ENCODE measurements at regions not wholly inside any gene's neighbourhood (a gene's known extent, or its start where the extent isn't known, plus 50 kb on each side); places are given as distances from the start of the nearest gene placed in this dataset.

DNA sequence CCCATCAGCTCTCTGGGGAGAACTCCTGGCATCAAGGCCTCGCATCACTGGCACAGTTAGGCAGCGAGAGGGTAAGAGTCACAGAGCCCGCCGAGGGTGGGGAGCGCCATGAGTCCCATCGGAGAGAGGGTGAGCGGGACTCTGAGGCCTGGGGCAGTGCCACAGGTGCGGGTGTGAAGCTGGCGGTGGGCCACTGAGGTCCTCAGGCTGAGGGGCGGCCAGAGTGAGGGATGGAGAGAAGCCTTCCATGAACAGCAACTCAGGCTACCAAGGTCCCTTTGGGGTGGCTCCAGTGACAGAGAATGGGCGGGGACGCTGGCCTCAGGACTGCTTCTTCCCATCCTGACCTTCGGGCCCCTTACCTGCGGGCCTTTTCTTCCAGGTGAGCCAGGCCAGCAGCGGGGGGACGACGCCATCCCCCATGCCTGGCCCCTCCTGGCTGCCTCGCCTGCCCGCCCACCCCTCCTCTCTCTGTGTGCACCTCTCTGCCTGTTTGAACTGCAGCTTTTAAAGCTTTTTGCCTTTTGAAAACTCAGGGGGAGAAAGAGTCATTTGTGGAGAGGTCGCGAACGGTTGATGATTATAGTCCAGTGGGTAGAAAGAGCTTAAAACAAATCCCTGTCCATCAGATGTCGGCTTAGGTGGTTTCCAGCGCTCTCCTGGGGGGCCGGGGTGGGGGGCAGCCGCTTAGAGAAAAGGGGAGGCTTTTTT lies 149.3 kb upstream of the GSE1 start:
- intact Hi-C loops (cut with DNase I) = no loop called here
- 81% methylated on average over 26 of the region's 26 CpGs for WGBS
- peak overlapping the region; percentile 32 for H3K27ac ChIP-seq (ENCODE audit: low read length)

DNA sequence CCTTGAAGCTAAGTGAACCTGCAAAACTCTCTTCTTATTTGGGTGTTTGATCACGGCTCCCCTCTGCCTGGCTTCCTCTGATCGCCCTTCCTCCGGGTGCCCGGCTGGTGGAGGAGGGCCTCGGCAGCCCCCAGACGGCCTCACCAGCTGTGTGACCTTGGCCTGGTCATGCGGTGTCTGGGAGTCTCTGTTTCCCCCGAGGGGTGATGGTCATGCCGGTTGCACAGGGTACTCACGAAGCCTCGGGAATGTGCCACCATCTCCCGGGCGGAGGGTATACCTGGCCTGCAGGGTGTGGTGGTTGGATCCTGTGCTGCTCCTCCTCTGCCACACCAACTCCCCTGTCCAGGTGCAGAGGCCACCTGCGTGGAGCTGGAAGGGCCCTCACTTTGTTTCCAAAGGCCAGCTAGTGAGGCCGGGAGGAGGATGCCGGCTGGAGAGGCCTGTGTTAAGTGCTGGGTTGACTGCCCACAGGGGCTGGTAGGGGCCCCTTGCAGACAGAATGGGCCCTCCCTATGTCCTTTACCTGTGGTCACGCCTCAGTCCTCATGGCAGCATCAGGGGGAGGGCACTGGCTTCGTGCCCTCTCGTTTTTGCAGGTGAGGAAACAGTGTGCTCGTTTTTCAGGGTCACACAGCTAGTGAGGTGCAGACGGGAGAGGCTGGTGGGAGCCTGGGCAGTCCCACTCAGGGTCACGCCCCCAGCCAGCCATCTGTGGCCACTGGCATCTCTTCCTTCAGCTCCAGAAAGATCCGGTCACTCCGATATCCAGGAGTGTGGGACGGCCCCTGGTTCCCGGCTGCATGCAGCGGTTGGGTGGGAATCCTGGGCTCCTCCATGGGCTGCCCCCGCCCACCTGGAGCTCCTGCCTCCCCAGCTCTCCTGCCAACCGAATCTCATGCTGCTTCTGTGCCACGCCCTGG lies 148.5 kb upstream of the GSE1 start:
- ATAC-seq (no peak), DNase-seq (no peak)
- H3K4me3 ChIP-seq (ENCODE audit: low read length) = no peak overlapping the region
- peak overlapping the region; percentile 88 for H3K27ac ChIP-seq (ENCODE audit: low read length)
- H3K9me3 ChIP-seq (ENCODE audit: control insufficient read depth, low read length) = no peaks in the 10 kb centered on the region
- H3K4me1 ChIP-seq (ENCODE audit: control insufficient read depth, insufficient read depth, low read length) = peaks cover 32% of the 10 kb centered on the region
- intact Hi-C loops (cut with DNase I) = loop anchor here in 1 of 4 donors (5.0 kb wide), 1 partner anchor 72 kb away; no protein-coding TSS in a partner anchor
- WGBS = 82% methylated on average over 30 of the region's 30 CpGs
- H3K27me3 ChIP-seq (ENCODE audit: control insufficient read depth, insufficient read depth) = no peaks in the 10 kb centered on the region

More for the DNA sequence above, 149.3 kb upstream of the GSE1 start:
- ATAC-seq (no peak), DNase-seq (peak in 1 of 3 donors; percentile 72)
- no peaks in the 10 kb centered on the region for H3K9me3 ChIP-seq (ENCODE audit: control insufficient read depth, low read length)
- peak overlapping the region; percentile 2 for H3K4me3 ChIP-seq (ENCODE audit: low read length)
- H3K4me1 ChIP-seq (ENCODE audit: control insufficient read depth, insufficient read depth, low read length) = peaks cover 38% of the 10 kb centered on the region
- H3K27me3 ChIP-seq (ENCODE audit: control insufficient read depth, insufficient read depth) = no peaks in the 10 kb centered on the region

DNA sequence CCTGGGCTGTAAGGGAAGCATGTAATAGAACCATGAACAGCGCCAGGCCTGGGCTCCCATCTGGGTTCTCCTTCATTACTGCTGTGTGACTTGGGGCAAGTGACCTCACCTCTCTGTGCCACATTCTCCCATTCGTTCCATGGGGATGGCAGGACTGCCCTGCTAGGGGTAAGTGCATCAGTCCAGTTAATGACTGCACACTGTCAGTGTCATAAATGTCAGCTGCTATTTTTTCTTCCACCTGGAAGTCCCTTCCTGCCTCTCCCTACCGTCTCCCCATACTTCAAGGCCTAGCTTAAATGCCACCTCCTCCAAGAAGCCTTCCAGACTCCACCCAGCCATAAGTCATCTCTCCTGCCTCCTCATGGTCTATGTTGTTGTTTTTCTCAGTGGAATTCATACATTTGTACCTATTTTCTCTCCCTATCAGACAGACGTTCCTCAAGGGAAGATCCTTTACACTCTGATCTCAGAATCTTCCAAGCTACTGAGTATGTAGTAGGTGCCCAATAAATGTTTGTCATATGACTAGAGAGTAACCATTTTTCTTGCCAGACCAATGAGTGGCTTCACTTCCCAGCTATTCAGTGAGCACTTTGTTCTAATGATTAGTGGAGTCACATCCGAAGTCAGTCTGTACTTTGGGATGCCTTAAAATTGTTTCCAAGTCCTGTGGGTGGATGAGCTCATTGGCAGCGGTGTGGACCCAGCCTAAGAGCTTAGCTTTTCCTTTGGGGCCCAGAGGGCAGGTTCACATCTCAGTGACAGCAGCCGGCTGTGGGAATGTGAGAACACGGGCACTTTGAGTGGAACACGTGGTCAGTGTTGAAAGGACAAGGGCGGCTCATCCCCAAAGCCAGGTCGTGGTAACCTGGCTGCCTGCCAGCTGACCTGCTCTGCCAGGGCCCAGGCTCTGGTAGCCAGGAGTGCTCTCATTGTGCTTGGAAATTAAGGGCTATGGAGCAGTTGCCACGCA lies 147.5 kb upstream of the GSE1 start:
- H3K27ac ChIP-seq (ENCODE audit: low read length) = peak overlapping the region; percentile 88
- intact Hi-C loops (cut with DNase I) = loop anchor here in 1 of 4 donors (5.0 kb wide), 1 partner anchor 73 kb away; no protein-coding TSS in a partner anchor
- no peak overlapping the region for H3K4me3 ChIP-seq (ENCODE audit: low read length)
- H3K4me1 ChIP-seq (ENCODE audit: control insufficient read depth, insufficient read depth, low read length) = peaks cover 25% of the 10 kb centered on the region
- peak; percentile 70 to 91 (median 90) for DNase-seq
- ATAC-seq = peak; percentile 60 to 61
- H3K27me3 ChIP-seq (ENCODE audit: control insufficient read depth, insufficient read depth) = no peaks in the 10 kb centered on the region
- 42% methylated on average over 12 of the region's 12 CpGs for WGBS
- no peaks in the 10 kb centered on the region for H3K9me3 ChIP-seq (ENCODE audit: control insufficient read depth, low read length)

DNA sequence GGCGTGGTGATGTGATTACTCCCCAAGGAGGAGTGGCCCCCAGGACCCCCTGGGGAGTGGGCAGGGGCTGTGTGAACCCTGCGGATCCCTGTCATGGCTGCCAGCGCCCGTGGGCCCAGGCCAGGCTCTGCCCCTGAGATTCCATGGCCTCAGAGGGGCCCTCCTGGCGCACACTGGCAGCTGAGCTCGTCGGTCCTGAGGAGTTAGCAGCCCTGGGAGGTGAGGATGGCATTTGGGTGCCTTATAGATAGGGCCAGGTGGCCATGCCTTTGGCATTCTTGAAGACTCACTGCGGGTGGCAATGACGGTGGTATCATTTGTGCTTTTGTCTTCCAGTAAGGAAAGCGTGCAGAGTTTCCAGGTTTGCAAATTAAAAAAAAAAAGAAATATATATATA lies 146.8 kb upstream of the GSE1 start:
- no peak for ATAC-seq
- no peaks in the 10 kb centered on the region for H3K9me3 ChIP-seq (ENCODE audit: control insufficient read depth, low read length)

GRCh38 chr16:85466989-85467388 lies 146.1 kb upstream of the GSE1 start:
- H3K9me3 ChIP-seq (ENCODE audit: control insufficient read depth, low read length) = no peaks in the 10 kb centered on the region
- peaks cover 15% of the 10 kb centered on the region for H3K4me1 ChIP-seq (ENCODE audit: control insufficient read depth, insufficient read depth, low read length)
- no peak for DNase-seq
- 97% methylated on average over 12 of the region's 12 CpGs for WGBS
- no peaks in the 10 kb centered on the region for H3K27me3 ChIP-seq (ENCODE audit: control insufficient read depth, insufficient read depth)
- no peak for ATAC-seq
- H3K27ac ChIP-seq (ENCODE audit: low read length) = no peak overlapping the region
- no peak overlapping the region for H3K4me3 ChIP-seq (ENCODE audit: low read length)
- intact Hi-C loops (cut with DNase I) = loop anchor here in 1 of 4 donors (5.0 kb wide), 1 partner anchor 75 kb away; no protein-coding TSS in a partner anchor

More for the DNA sequence above, 146.8 kb upstream of the GSE1 start:
- H3K27ac ChIP-seq (ENCODE audit: low read length) = peak overlapping the region; percentile 87
- peaks cover 19% of the 10 kb centered on the region for H3K4me1 ChIP-seq (ENCODE audit: control insufficient read depth, insufficient read depth, low read length)
- intact Hi-C loops (cut with DNase I) = loop anchor here in 1 of 4 donors (5.0 kb wide), 1 partner anchor 74 kb away; no protein-coding TSS in a partner anchor
- H3K4me3 ChIP-seq (ENCODE audit: low read length) = no peak overlapping the region
- 73% methylated on average over 10 of the region's 10 CpGs for WGBS
- DNase-seq = no peak
- no peaks in the 10 kb centered on the region for H3K27me3 ChIP-seq (ENCODE audit: control insufficient read depth, insufficient read depth)

GRCh38 chr16:85469929-85470590 lies 143.1 kb upstream of the GSE1 start:
- H3K9me3 ChIP-seq (ENCODE audit: control insufficient read depth, low read length) = no peaks in the 10 kb centered on the region
- DNase-seq = no peak
- 88% methylated on average over 20 of the region's 20 CpGs for WGBS
- H3K4me1 ChIP-seq (ENCODE audit: control insufficient read depth, insufficient read depth, low read length) = peaks cover 17% of the 10 kb centered on the region
- H3K27ac ChIP-seq (ENCODE audit: low read length) = no peak overlapping the region
- no peaks in the 10 kb centered on the region for H3K27me3 ChIP-seq (ENCODE audit: control insufficient read depth, insufficient read depth)
- no peak overlapping the region for H3K4me3 ChIP-seq (ENCODE audit: low read length)
- no peak for ATAC-seq
- intact Hi-C loops (cut with DNase I) = loop anchor here in 1 of 4 donors (5.0 kb wide), 1 partner anchor 78 kb away; no protein-coding TSS in a partner anchor

- WGBS = 70% methylated on average over 13 of the region's 13 CpGs
- no peaks in the 10 kb centered on the region for H3K9me3 ChIP-seq (ENCODE audit: control insufficient read depth, low read length)
- no peak overlapping the region for H3K27ac ChIP-seq (ENCODE audit: low read length)
- intact Hi-C loops (cut with DNase I) = no loop called here
- H3K27me3 ChIP-seq (ENCODE audit: control insufficient read depth, insufficient read depth) = no peaks in the 10 kb centered on the region
- peak in 1 of 3 donors; percentile 80 for DNase-seq
- H3K4me3 ChIP-seq (ENCODE audit: low read length) = no peak overlapping the region
- H3K4me1 ChIP-seq (ENCODE audit: control insufficient read depth, insufficient read depth, low read length) = peaks cover 12% of the 10 kb centered on the region
- peak in 1 of 2 donors; percentile 6 for ATAC-seq
Observed at GRCh38 chr16:85470873-85471272, 142.2 kb upstream of the GSE1 start.

DNA sequence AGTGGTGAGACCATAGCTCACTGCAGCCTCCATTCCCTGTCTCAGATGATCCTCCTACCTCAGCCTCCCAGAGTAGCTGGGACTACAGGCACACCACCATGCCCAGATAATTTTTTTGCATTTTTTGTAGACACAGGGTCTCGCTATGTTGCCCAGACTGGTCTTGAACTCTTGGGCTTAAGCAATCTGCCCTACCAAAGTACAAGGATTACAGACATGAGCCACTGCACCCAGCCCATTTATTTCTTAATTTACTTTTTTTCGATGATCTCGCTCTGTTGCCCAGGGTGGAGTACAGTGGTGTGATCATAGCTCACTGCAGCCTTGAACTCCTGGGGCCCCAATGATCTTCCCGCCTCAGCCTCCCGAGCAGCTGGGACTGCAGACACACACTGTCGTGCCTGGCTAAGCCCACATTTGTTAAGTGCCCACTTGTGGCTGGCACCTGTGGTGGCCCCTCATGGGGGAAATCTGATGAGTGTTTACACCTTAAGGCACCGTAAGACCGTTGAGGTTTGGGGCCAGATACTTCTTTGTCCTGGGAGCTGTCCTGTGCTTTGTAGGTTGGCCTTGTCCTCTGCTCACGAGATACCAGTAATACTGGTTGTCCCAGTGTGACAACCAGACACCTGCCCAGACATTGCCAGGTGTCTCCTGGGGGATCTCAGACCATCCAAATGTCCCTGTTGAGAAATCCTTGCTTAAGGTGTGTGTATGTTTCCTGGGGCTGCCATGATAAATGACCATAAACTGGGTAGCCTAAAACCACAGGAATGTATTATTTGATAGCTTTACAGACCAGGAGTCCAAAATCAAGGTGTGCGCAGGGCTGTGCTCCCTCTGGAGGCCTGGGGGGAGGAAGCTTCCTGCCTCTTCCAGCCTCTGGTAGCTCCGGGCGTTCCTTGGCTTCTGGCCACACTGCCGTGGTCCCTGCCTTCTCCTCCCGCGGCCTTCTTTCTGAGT lies 141.4 kb upstream of the GSE1 start:
- Histone ChIP-seq H3K9me3 (ENCODE audit: control insufficient read depth, low read length) (no peaks in the 10 kb centered on the region), H3K4me1 (ENCODE audit: control insufficient read depth, insufficient read depth, low read length) (peaks cover 12% of the 10 kb centered on the region), H3K27ac (ENCODE audit: low read length) (no peak overlapping the region), H3K27me3 (ENCODE audit: control insufficient read depth, insufficient read depth) (no peaks in the 10 kb centered on the region), H3K4me3 (ENCODE audit: low read length) (no peak overlapping the region)
- DNase-seq = peak in 1 of 3 donors; percentile 75
- intact Hi-C loops (cut with DNase I) = no loop called here
- 62% methylated on average over 15 of the region's 15 CpGs for WGBS
- peak; percentile 20 to 26 for ATAC-seq

DNA sequence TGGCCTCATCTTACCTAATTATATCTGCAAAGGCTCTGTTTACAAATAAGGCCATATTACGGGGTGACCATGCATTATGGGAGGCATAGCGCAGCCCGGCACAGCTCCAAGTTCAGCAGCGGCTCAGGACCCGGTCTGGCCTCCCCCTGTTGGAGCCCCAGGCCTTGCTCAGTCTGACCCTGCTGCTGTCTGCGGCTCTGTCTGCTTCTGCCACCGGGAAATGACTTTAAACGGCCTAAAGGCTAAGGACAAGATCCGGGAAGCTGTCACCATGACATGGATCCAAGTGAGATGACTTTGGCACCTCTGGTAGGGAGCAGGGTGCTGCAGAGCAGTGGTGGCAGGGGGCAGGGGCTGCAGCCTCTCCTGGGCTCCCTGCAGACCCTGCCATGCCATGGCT lies 140.6 kb upstream of the GSE1 start:
- no peaks in the 10 kb centered on the region for H3K9me3 ChIP-seq (ENCODE audit: control insufficient read depth, low read length)
- H3K27ac ChIP-seq (ENCODE audit: low read length) = no peak overlapping the region
- WGBS = 55% methylated on average over 9 of the region's 9 CpGs
- ATAC-seq (no peak), DNase-seq (no peak)
- no peak overlapping the region for H3K4me3 ChIP-seq (ENCODE audit: low read length)
- H3K27me3 ChIP-seq (ENCODE audit: control insufficient read depth, insufficient read depth) = no peaks in the 10 kb centered on the region
- intact Hi-C loops (cut with DNase I) = no loop called here
- peaks cover 12% of the 10 kb centered on the region for H3K4me1 ChIP-seq (ENCODE audit: control insufficient read depth, insufficient read depth, low read length)
